Renal cortical epithelial cell (primary cell): ENCODE measurements at regions not wholly inside any gene's neighbourhood (a gene's known extent, or its start where the extent isn't known, plus 50 kb on each side); places are given as distances from the start of the nearest gene placed in this dataset.
"Not testable (repeated sequence)": the region's sequence is repeated elsewhere in the genome, so short reads cannot be mapped to it uniquely, and the experiment has no call there.

ENCODE experiments used
- DNase-seq: peaks from one replicate; pipeline ENCODE4 v3.0.0-alpha.2; 2011; ENCODE audit warnings: low read depth

GRCh38 chr15:96914081-96914480 is 583.6 kb downstream of the NR2F2 start:
- no peak for DNase-seq

- no peak for DNase-seq
Measured at GRCh38 chr15:96916750-96917149, 586.2 kb downstream of the NR2F2 start.

- DNase-seq = no peak
Measured at GRCh38 chr15:96924570-96924969, 594.1 kb downstream of the NR2F2 start.

GRCh38 chr15:96947296-96948229 is 617.1 kb downstream of the NR2F2 start:
- DNase-seq = peak; percentile 5

- no peak for DNase-seq
Measured at GRCh38 chr15:96948981-96949380, 618.5 kb downstream of the NR2F2 start.

- DNase-seq = no peak
Measured at GRCh38 chr15:96958721-96959120, 628.2 kb downstream of the NR2F2 start.

- no peak for DNase-seq
Measured at GRCh38 chr15:96959501-96959900, 629.0 kb downstream of the NR2F2 start.

GRCh38 chr15:96960711-96961480 is 630.4 kb downstream of the NR2F2 start:
- no peak for DNase-seq

GRCh38 chr15:96966554-96966953 is 636.1 kb downstream of the NR2F2 start:
- DNase-seq = no peak

- no peak for DNase-seq
Measured at GRCh38 chr15:96969732-96970710, 639.5 kb downstream of the NR2F2 start.

GRCh38 chr15:96972201-96972600 is 641.7 kb downstream of the NR2F2 start:
- peak; percentile 1 for DNase-seq

GRCh38 chr15:96974761-96975160 is 644.3 kb downstream of the NR2F2 start:
- DNase-seq = peak; percentile 45

- DNase-seq = peak; percentile 3
Measured at GRCh38 chr15:96977886-96978285, 647.4 kb downstream of the NR2F2 start.

GRCh38 chr15:96978937-96979473 is 648.5 kb downstream of the NR2F2 start:
- DNase-seq = peak; percentile 1

- not testable (repeated sequence) for DNase-seq
Measured at GRCh38 chr15:96984121-96984671, 653.7 kb downstream of the NR2F2 start.

GRCh38 chr15:96992817-96993216 is 662.3 kb downstream of the NR2F2 start:
- no peak for DNase-seq

GRCh38 chr15:96997538-96997937 is 667.0 kb downstream of the NR2F2 start:
- DNase-seq = no peak

GRCh38 chr15:97009031-97009431 is 678.5 kb downstream of the NR2F2 start:
- peak; percentile 18 for DNase-seq

- DNase-seq = no peak
Measured at GRCh38 chr15:97012986-97013385, 682.5 kb downstream of the NR2F2 start.

GRCh38 chr15:97013491-97013890 is 683.0 kb downstream of the NR2F2 start:
- no peak for DNase-seq

- no peak for DNase-seq
Measured at GRCh38 chr15:97014001-97014400, 683.5 kb downstream of the NR2F2 start.
